ENCODE measurements at regions not wholly inside any gene's neighbourhood (a gene's known extent, or its start where the extent isn't known, plus 50 kb on each side); places are given as distances from the start of the nearest gene placed in this dataset.

DNA sequence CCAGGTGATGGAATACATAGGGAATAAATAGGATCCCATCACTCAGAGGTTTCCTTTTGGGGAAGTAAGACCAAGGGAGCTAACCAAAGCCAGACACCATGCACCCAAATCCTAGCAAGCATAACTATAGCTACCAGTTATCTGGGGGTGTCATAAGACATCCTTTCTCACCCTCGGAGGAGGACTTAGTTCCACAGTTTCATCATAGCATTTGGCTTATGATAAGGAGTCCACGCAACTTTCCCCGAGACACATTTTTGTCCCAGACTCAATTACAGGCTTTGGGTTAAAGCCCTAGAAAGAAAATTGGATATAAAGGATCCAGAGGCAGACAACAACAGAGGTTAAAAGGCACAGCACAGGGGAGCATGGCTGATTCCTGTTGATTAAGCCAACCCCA, 442.9 kb downstream of the HTR7 start:
- no peak for DNase-seq (ENCODE audit: low spot score)

DNA sequence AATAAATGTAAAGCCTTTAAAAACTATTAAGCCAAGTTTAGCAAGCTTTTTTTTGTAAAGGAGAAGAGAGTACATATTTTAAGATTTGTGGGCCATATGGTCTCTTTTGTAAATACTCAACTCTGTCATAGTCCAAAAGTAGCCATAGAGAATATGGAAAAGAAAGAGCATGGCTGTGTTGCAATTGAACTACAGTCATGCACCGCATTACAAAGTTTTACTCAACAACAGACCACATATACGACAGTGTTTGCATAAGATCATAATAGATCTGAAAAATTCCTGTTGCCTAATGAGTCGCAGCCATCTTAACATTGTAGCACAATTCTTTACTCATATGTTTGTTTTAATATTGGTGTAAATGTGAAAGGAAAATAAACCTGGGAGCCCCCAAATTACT, 440.8 kb downstream of the HTR7 start:
- DNase-seq (ENCODE audit: low spot score) = no peak

DNA sequence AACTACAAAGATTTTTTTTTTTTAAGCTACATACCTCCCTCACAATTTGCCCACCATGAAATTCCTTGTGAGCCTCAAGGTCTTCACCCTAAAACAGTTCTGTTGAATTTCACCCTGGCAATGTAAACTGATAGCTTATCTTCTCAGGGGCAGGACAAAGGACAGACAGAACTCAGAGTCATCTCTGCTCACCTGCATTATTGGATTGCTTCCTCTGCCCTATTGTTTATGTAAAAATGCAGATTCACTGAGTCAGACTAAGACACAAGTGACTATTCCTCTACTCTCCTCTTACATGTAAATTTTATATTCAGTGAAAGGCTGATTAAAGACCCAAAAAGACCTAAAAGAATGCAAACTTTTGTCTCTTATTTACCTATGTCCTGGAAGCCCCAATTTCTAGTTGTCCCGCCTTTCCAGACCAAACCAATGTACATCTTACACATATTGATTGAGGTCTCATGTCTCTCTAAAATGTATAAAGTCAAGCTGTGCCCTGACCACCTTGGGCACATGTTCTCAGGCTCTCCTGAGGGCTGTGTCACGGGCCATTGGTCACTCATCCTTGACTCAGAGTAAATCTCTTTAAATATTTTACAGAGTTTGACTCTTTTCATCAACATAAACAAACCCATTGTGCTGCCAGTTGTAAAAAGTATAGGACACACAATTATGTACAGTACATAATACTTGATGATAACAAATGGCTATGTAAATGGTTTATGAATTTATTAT, 440.2 kb downstream of the HTR7 start:
- no peak for DNase-seq (ENCODE audit: low spot score)

DNA sequence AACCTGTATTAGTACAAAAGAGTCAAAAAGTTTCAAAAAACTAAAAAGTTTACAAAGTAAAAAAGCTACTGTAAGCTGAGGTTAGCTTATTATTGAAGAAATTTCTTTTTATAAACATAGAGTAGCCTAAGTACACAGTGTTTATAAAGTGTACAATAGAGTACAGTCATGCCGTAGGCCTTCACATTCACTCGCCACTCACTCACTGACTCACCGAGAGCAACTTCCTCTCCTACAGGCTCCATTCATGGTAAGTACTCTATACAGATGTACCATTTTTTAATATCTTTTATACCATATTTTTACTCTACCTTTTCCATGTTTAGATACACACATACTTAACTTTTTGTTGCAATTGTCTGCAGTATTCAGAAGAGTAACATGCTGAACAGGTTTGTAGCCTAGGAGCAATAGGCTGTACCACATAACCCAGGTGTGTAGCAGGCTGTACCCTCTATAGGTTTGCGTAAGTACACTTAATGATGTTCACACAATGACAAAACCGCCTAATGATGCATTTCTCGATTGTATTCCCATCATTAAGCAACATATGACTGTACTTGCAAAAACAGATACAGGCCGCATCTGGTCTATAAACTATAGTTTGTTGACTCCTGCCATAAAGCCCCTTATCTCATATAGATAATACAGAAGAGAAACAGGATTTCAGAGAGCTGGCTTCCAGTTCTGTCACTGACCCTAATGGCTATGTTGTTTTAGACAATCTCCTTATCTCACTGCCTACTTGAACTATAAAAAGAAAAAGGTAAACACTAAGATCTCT, 438.8 kb downstream of the HTR7 start:
- no peak for DNase-seq (ENCODE audit: low spot score)

DNA sequence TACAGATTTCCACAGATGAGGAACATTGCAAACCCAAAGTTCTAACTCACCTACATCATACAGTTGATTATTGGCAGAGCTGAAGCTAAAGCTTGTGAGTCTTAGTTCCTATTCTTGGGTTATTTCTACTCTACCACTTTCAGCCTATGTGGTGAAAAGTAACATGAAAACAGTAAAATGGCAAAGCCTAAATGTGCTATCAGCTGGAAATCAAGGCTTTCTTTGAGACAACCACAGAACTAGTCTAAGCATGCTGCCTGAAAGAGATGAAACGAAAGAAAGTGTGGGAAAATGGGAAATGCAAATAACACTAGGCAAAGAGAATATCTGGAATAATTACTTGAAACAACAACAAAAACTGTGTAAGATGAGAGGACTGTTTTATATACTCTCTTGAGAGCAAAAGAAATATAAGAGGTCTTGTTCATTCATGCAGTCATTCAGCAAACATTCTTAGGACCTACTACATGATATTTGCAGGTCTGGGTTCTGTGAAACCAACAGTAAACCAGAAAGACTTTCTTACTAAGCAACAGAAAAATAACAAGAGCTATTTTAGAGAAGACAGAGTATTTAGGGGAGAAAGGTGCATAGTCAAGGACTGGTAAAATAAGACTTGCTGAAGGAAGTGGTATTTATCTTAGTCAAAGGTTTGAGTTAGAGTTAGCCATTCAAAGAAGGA, 437.1 kb downstream of the HTR7 start:
- DNase-seq (ENCODE audit: low spot score) = no peak

DNA sequence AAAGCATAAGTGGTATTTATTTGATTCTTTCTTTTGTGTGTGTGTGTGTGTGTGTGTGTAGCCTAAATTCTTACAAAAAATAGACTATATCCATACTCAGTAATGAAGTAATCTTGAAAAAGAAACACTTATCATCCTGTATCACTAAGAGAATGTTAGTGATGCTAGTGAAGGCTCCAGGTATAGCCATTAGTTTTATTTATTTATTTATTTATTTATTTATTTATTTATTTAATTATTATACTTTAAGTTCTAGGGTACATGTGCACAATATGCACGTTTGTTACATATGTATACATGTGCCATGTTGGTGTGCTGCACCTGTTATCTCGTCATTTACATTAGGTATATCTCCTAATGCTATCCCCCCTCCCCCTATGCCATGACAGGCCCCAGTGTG, 436.0 kb downstream of the HTR7 start:
- DNase-seq (ENCODE audit: low spot score) = no peak

DNA sequence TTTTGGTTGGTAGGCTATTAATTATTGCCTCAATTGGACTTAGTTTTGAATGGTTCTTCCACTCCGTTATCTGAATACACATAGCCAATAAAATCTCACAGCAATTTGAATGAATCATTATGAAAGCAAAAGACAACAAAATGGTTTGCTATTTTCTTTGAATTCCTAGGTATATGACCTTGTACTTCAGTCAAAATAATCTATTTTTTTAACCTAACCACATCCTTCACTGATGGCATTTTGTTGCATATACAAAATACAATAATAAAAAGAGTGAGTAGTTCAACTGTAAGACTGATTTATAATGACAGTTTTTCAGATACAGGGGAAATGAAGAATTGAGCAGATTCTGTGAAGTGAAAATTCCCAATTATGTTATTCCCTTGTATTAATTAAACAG, 433.1 kb downstream of the HTR7 start:
- DNase-seq (ENCODE audit: low spot score) = no peak

DNA sequence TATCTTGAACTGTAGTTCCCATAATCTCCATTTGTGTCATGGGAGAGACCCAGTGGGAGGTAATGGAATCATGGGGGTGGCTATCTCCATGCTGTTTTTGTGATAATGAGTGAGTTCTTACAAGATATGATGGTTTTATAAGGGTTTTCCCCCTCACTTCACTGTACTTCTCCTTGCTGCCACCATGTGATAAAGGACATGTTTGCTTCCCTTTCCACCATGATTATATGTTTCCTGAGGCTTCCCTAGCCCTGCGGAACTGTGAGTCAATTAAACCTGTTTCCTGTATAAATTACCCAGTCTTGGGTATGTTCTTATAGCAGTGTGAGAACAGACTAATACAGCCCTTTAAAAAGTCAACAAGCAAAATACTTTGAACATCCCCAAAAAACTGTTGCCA, 427.7 kb downstream of the HTR7 start:
- no peak for DNase-seq (ENCODE audit: low spot score)

DNA sequence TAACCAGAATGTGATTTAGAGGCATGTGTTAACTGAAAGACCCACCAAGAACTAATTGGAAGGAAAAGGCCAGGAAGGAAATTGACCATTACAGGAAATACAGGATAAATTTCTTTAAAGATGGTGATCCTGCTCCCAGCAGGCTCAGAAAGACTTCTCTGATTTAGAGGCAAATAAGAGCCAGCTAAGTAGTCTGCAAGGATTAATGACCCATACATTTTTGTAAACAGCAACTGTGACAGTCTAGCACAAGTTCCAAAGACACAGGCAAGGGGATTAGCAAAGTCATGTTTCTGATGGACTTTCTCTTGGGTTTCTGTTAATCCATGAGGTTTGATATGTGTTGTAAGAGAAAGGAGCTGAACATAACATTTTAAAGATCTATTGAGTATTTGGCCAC, 425.0 kb downstream of the HTR7 start:
- DNase-seq (ENCODE audit: low spot score) = no peak

DNA sequence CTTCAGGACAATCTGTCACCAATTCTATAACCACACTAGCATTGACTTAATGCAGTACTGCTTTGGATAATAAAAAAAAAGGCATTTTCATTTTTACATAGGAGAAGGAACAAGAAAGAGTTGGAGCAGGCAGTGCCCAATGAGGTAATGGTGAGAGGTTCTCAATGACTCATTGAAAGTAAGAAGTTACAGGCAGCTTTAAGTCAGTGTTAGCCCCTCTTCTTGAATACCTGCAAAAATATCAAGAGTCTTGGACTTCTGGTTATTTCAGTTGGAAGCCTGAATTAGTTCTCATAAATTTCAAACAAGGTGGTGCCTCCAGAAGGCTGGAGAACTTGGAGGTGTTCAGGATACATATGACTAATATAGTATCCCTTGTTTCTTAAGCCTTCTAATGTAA, 422.5 kb downstream of the HTR7 start:
- DNase-seq (ENCODE audit: low spot score) = no peak

DNA sequence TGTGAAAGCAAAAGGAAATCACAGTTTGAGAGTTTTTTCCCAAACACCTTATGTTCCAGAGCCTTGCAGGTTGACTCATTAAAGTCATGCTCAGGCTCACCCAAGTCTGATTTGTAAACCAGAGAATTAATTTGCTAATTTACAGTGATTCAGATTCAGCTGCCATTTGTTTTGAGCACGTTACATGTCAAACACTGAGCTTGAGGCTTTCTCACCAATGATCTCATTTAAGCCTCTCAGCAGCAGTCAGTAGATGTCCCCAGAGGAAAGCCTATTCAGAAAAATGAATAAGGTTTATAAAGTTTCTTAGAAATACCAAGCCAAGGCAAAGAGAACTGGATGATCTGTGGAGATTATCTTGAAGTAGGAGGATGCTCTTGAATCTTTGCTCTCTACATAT, 420.4 kb downstream of the HTR7 start:
- no peak for DNase-seq (ENCODE audit: low spot score)

DNA sequence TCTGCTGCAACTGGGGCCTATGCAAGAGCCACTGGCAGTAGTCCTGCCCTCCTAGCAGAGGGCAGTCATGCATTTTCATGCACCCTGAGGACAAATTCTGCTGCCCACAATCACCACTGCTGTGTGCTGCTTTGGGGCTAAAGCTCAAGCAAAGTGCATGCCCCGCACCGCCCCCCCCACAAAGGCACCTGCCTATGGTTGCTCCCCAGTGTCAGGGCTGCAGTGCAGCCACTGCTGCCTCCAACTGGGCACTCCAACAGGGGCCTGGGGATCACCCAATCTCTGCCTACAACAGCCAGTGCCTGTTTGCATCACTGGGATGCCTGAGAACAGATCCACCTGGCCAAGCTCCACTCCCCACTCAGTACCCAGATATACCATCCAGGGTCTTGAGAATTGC, 417.0 kb downstream of the HTR7 start:
- no peak for DNase-seq (ENCODE audit: low spot score)

DNA sequence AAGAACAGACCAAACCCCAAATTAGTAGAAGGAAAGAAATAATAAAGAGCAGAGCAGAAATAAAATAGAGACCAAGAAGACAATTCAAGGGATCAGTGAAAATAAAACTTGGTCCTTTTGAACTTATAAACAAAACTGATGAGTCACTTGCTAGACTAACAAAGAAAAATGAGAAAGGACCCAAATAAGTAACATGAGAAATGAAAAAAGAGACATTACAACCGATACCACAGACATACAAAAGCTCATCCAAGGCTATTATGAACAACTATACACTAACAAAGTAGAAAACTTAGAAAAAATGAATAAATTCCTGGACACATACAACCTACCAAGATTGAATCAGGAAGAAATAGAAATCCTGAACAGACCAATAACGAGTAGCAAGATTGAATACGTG, 414.5 kb downstream of the HTR7 start:
- no peak for DNase-seq (ENCODE audit: low spot score)

DNA sequence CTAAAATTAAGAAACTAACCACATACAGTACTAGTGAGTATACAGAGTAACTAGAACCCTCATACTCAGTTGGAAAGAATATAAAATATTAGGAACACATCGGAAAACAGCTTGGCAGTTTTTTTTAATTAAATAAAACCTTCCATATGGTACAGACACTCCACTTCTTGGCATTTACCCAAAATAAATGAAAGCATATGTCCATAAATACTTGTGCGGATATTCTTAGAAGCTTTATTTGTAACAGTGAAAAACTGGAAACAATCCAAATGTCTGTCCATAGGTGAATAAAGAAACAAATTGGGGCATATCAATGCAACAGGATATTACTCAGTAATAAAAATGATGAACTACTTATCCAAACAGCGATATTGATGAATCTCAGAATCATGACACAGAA, 410.0 kb downstream of the HTR7 start:
- DNase-seq (ENCODE audit: low spot score) = no peak

DNA sequence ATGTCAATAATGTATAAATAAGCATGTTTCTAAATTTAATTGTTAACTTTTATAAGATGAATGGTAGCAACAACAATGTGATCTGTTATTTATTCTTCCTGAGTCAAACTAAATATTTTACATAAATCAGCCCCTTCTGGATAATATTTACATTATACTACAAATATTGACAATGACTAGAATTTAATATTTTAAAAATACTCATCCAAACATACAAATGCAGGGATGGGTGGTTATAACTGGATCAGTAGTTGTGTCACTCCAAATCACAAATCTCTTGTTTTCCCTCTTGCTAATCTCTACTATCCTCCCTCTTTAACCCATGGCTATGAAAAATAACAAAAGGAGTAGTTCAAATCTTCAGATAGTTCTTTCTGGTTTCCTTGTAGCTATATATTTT, 407.0 kb downstream of the HTR7 start:
- DNase-seq (ENCODE audit: low spot score) = no peak

DNA sequence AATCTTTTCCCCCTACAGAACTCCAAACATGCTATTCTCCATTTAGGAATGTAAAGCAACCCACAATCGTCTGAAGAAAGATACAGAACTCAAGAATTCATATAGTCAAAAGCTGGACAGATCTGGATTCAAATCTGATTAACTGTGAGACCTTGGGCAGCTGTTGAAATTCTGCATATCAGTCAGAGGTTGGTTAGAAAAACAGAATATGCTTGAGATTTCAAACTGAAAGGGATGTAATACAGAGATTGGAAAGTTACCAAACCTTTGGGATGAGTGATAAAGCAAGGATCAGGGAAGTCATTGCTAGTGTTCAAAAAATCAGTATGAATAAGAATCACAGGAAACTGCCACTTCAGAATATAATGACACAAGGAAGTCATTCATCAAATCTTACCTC, 406.6 kb downstream of the HTR7 start:
- no peak for DNase-seq (ENCODE audit: low spot score)

DNA sequence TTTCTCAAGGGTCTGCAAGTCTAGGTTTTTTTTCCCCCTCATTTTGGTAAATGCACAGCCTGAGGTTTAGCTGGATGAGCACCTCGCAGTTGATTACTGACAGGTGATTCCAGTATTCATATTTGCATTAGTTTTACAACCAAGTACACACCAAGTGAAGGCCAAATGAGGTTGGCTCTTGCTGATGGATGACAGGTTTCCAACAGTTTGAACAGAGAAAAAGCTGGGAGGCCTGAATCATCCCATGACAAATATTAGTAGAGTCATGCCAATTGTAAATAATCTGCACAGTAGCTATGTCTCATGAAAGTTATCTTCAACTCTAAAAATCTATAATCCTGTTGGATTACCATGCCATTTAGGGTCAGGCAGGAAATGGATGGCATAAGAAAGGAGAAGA, 399.8 kb downstream of the HTR7 start:
- DNase-seq (ENCODE audit: low spot score) = no peak

DNA sequence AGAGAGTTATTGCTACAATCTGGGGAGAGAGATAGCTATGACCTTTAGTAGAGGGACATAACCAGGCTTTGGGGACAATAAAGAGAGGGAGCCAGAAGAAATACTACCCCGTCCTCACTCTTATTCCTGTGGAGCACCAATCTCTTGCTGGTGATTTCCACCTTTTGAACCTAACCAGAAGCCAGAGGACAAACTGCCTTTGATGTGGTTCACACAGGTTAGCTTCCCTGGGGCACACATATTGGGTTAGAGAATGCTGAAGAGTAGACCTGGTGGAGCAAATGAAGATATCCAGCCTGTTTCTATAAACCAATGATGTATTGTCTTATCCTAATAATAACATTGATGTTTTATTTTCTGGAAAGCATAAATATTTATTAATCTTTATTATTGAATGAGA, 399.3 kb downstream of the HTR7 start:
- no peak for DNase-seq (ENCODE audit: low spot score)

DNA sequence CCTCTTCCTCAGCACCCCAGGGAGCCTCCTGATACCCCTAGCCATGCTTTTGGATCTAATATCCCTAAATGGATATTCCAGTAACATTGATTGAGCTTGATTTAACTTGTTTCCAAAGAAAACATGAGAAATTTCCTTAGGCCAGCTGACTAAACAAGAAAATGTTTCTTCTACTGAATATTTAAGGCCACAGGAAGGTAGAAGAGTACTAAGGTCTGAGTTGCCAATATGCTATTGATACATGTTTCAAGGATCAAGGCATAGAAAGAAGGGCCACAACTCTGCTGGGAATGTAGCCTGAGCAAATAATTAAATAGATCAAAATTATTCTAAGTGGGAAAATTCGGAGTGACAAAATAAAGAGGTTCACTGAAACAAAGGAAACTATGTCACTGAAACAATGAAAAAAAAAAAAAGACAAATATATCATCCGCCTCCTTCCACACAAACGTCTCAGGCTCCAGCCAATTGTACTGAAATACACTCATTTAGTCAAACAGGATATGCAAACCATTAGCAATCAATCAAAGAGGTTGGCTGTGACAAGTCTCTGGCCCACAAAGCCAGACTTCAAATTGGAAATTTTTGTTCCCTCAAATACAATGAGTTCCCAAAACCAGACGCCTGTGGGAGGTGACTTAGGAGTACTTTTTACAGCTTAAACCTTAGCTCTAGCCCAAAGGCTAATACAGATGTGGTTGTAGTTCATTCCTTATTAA, 396.2 kb downstream of the HTR7 start:
- no peak for DNase-seq (ENCODE audit: low spot score)

DNA sequence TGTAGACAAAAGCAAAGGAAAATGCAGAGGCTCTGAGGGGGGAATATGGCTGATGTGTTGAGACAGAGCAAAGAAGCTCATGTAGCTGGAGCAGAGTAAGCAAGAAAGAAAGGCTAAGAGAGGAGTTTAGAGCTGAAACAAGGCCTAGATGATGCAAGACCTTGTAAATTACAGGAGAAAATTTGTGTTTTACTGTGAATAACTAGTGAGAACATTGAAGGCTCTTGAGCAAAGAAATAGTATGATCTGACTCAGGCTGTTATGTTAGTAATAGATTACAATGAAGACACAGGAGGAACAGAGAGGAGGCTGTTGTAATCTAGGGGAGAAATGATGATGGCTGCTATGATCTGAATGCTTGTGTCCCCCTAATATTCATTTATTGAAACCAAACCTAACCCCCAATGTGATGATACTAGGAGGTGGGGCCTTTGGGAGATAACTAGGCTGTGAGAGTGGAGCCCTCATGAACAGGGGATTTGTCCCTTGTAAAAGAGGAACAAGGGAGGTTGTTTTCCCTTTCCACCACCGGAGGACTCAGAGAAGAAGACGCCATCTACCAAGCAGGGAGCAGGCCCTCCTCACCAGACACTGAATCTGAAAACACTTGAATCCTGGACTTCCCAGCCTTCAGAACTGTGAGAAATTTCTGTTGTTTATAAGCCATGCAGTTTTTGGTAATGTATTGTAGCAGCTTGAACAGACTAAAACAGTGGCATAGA, 394.9 kb downstream of the HTR7 start:
- DNase-seq (ENCODE audit: low spot score) = no peak

DNA sequence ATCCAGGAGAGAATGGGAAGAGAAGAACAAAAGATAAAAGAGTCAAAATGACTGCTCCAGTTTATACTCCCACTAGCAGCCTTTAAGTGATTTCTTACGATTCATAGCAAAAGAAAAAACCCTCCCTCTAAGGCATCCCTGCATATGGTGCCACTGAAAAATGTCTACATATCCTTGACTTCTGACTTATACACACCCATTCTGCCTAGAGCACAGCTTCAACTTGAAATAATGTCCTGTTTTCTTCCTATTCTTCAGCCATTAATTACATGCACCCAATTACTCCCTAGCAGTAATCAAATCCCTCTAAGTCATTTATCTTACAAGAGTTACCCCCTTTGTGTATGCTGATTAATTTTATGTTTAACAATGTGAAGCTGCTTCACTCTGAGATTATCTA, 393.5 kb downstream of the HTR7 start:
- DNase-seq (ENCODE audit: low spot score) = no peak

DNA sequence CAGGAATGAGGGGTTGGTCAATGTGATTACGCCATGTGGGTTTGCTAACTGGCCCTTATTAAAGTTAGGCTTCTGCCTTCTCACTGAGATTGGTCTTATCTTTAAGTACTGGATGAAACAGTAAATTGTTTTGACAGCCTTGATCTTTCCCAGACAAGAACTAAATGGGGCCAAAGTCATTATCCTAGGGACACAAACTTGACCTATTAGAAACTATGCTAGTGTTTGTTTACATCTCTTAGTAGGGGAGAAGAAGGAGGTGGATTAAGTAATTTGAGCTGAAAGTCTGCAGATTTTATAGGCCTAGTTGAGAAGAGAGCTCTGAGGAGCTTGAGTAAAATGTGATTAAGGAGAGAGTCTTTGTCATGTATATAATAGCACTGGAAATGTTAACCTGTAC, 386.9 kb downstream of the HTR7 start:
- DNase-seq (ENCODE audit: low spot score) = no peak
